A549 (cell line): ENCODE measurements at regions not wholly inside any gene's neighbourhood (a gene's known extent, or its start where the extent isn't known, plus 50 kb on each side); places are given as distances from the start of the nearest gene placed in this dataset.

Source experiments
- MAZ ChIP-seq: fragments of 150-350 bp; IDR thresholded peaks from 2 replicates; pipeline ENCODE4 v1.6.1; 2014; ENCODE audit warnings: antibody characterized with exemption, low read depth, low read length, borderline replicate concordance
- TF ChIP-seq, protein P1 (sequence below): fragments of >200 bp; sonication (Bioruptor Twin); formaldehyde crosslinking; IDR thresholded peaks from 3 replicates; pipeline ENCODE4 v1.5.1; 2016

DNA sequence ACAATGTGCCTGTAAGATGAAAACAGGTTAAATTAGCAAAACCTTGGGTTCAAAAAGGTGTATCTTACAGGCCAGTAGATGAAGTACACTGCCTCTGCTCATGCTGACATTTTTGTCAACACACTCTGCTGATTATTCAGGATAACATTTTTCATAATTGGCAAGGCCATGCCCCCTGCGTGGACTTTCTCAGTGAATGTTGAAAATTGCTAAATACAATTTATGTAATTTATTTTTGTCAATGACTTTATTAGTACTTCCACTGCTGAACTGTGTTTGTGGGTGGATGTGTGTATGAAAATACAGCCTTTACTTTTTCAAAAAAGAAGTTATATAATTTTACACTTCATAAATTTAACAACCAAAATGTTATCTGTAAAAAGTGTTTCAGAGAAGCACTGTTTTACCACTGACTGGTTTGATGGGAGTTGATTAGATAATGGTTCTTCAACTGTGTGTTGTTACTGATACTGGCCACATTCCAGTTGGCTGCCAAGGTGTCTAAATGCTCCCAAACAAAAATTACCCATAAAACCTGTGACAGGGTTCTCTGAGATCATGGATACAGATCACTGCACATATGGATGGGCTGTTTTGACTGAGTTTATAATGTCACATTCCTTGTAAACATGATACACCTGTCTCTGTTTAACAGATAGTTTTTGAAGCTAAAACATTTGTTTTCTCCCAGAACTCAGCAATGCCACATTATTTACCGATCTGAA, 151.9 kb upstream of the SLC7A11 start:
- TF ChIP-seq, protein P1, sequence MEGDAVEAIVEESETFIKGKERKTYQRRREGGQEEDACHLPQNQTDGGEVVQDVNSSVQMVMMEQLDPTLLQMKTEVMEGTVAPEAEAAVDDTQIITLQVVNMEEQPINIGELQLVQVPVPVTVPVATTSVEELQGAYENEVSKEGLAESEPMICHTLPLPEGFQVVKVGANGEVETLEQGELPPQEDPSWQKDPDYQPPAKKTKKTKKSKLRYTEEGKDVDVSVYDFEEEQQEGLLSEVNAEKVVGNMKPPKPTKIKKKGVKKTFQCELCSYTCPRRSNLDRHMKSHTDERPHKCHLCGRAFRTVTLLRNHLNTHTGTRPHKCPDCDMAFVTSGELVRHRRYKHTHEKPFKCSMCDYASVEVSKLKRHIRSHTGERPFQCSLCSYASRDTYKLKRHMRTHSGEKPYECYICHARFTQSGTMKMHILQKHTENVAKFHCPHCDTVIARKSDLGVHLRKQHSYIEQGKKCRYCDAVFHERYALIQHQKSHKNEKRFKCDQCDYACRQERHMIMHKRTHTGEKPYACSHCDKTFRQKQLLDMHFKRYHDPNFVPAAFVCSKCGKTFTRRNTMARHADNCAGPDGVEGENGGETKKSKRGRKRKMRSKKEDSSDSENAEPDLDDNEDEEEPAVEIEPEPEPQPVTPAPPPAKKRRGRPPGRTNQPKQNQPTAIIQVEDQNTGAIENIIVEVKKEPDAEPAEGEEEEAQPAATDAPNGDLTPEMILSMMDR = no peak
- TF ChIP-seq MAZ = no peak
